Body of pancreas (tissue), 4 donors: ENCODE measurements at regions not wholly inside any gene's neighbourhood (a gene's known extent, or its start where the extent isn't known, plus 50 kb on each side); places are given as distances from the start of the nearest gene placed in this dataset.

Experiments
- ATAC-seq: fragments of 150-250 bp; one replicate; pipeline ENCODE4 v1.9.1; 2016
- DNase-seq, 4 donors: peaks; one replicate each; pipeline ENCODE4 v3.0.0-alpha.2; 2019
- H3K27ac ChIP-seq, 4 donors: fragments of 200-600 bp; sonication (generic); 1 replicate in 3 of 4; 2 replicates in 1 of 4; pipeline versions ENCODE4 v1.5.1 to v1.6.1; 2016 to 2019; ENCODE audit warnings: mild to moderate bottlenecking in 1 of 4, mixed read lengths in 1 of 4, moderate library complexity in 1 of 4
- H3K27me3 ChIP-seq, 2 donors: fragments of 200-600 bp; sonication (generic); one replicate each; pipeline ENCODE4 v1.6.0; 2016; ENCODE audit warnings: mild to moderate bottlenecking in 1 of 2
- H3K36me3 ChIP-seq, 2 donors: fragments of 200-600 bp; sonication (generic); replicated peaks in 1 of 2; 2 replicates each; pipeline ENCODE4 v1.5.1; 2016; ENCODE audit warnings: low read depth in 2 of 2; ENCODE audit not compliant: insufficient read depth in 1 of 2
- H3K4me1 ChIP-seq: fragments of 200-600 bp; sonication (generic); one replicate; pipeline ENCODE4 v1.6.0; 2016
- H3K4me3 ChIP-seq, 2 donors: fragments of 200-600 bp; sonication (generic); 1 replicate in 1 of 2; 2 replicates in 1 of 2; pipeline ENCODE4 v1.5.1; 2016 to 2019
- H3K9me3 ChIP-seq, 3 donors: fragments of 200-600 bp; sonication (generic); 1 replicate in 2 of 3; 2 replicates in 1 of 3; pipeline ENCODE4 v1.5.1; 2016
- POLR2A ChIP-seq, 3 donors: fragments of 450-650 bp; IDR thresholded peaks; one replicate each; pipeline ENCODE4 v1.6.1; 2016; ENCODE audit warnings: antibody characterized with exemption in 3 of 3, mild to moderate bottlenecking in 2 of 3
- WGBS, 2 donors: methylation state at CpG; one replicate each; pipeline ENCODE4 v1.1.5; 2017; 5-methylcytosine and 5-hydroxymethylcytosine counted together
- intact Hi-C: fragments of 100-400 bp; cut with DNase I; formaldehyde crosslinking; loops from one replicate; pipeline ENCODE4 v1.15.1; 2023
- TF ChIP-seq, protein P1 (sequence below), 7 experiments: fragments of 450-650 bp in 4 of 7; fragments of 200-600 bp in 3 of 7; sonication (generic) in 3 of 7; IDR thresholded peaks; one replicate each; pipeline ENCODE4 v1.5.1; 2016 to 2019; ENCODE audit warnings: antibody characterized with exemption in 7 of 7

DNA sequence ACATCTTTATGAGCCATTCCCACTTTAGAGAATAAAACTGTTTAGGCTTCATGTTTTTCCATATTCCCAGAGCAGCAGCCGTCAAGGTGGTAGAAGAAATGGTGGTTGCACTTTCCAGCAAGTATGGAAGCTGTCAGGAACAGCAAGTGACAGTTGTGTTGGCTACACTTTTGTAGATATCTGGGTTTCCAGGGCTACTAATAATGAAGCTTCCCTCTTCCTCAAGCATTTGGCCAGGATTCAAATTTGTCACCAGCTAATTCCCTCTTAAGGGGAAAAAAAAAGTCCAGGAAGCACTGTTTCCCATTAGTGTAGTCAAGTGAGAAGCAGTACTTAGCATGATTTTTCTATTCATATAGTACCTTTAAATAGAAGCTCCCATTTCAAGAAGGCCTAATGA lies 252.8 kb downstream of the IGSF11 start:
- TF ChIP-seq, protein P1, sequence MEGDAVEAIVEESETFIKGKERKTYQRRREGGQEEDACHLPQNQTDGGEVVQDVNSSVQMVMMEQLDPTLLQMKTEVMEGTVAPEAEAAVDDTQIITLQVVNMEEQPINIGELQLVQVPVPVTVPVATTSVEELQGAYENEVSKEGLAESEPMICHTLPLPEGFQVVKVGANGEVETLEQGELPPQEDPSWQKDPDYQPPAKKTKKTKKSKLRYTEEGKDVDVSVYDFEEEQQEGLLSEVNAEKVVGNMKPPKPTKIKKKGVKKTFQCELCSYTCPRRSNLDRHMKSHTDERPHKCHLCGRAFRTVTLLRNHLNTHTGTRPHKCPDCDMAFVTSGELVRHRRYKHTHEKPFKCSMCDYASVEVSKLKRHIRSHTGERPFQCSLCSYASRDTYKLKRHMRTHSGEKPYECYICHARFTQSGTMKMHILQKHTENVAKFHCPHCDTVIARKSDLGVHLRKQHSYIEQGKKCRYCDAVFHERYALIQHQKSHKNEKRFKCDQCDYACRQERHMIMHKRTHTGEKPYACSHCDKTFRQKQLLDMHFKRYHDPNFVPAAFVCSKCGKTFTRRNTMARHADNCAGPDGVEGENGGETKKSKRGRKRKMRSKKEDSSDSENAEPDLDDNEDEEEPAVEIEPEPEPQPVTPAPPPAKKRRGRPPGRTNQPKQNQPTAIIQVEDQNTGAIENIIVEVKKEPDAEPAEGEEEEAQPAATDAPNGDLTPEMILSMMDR (IDR thresholded peaks at IDR 0.05): no peak
- no peak for TF ChIP-seq POLR2A (IDR thresholded peaks at IDR 0.05)
- no peak for ATAC-seq
- Histone ChIP-seq H3K27me3 (no peaks in the 10 kb centered on the region), H3K27ac (no peak overlapping the region), H3K4me3 (no peak overlapping the region), H3K36me3 (no peaks in the 10 kb centered on the region), H3K4me1 (no peaks in the 10 kb centered on the region), H3K9me3 (no peaks in the 10 kb centered on the region)
- no peak for DNase-seq
- 81 to 89% methylated on average over 1 of the region's 1 CpG for WGBS, 2 donors
- intact Hi-C loops: no loop called here

DNA sequence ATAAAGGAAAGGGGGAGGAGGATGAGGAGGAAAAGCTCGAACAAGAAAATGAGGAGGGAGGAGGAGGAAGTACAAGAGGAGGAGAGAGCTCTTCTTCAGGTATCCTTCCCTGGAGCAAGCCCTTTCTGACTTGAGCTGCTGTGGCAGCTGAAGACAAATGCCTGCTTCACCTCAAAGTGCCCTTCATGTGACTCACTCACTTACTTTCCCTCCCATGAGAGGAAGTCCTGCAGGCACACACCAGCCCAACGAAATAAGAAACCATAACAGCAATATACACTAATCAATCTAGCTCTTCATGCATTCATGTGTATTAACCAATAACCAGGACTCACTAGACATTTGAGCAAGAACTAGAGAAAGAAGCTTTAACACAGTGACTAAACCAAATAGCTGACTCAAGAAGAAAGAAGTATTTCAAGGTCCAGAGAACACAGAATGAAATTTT lies 251.9 kb downstream of the IGSF11 start:
- no peaks in the 10 kb centered on the region for H3K9me3 ChIP-seq
- intact Hi-C loops: no loop called here
- 20 to 30% methylated on average over 2 of the region's 2 CpGs for WGBS, 2 donors
- DNase-seq (no peak), ATAC-seq (no peak)
- H3K4me3 ChIP-seq: no peak overlapping the region
- H3K36me3 ChIP-seq: no peaks in the 10 kb centered on the region
- no peaks in the 10 kb centered on the region for H3K27me3 ChIP-seq
- TF ChIP-seq, protein P1 (IDR thresholded peaks at IDR 0.05): no peak
- no peak for TF ChIP-seq POLR2A (IDR thresholded peaks at IDR 0.05)
- H3K4me1 ChIP-seq: no peaks in the 10 kb centered on the region
- H3K27ac ChIP-seq: no peak overlapping the region

DNA sequence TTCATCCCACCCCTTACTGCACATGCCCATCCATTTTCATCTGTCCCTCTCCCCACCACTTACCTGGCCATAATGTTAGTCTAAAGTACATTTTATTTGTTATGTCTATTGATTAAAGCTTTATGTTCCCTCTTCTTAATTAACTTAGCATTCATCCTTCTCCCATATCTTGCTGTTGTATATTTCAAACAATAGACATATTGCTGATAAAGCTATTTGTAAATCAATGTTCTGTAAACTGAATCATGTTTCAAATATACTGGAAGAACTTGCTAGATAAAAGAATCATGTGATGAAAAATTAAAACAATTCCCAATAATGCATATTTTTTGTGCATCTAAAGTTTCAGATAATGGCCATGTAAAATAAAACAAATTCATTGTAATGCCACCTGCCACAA lies 249.2 kb downstream of the IGSF11 start:
- ATAC-seq (no peak), DNase-seq (no peak)
- H3K4me1 ChIP-seq: no peaks in the 10 kb centered on the region
- no peaks in the 10 kb centered on the region for H3K36me3 ChIP-seq
- H3K27ac ChIP-seq: no peak overlapping the region
- no peak overlapping the region for H3K4me3 ChIP-seq
- H3K27me3 ChIP-seq: no peaks in the 10 kb centered on the region
- no peaks in the 10 kb centered on the region for H3K9me3 ChIP-seq
- no peak for TF ChIP-seq POLR2A (IDR thresholded peaks at IDR 0.05)
- TF ChIP-seq, protein P1 (IDR thresholded peaks at IDR 0.05): no peak
- intact Hi-C loops: no loop called here

DNA sequence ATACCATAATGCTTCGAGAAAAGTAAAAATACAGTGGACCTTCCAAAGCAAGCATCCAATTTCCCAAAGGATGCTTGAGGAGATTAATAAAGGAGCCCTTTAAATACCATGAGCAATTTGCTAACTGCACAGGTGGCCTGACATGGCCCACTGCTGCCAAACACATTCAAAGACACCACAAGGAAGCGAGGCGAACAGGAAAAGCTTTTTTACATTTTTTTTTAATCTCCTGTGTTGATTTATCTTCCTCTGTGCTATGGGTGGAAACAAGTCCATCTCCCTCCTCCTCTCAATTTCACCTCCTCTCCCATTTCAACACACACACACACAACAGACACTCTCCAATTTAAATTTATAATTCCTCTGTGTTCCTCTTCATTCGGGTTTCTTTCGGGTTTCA lies 243.4 kb downstream of the IGSF11 start:
- 65 to 78% methylated on average over 5 of the region's 5 CpGs for WGBS, 2 donors
- TF ChIP-seq, protein P1 (IDR thresholded peaks at IDR 0.05): no peak
- no peak for TF ChIP-seq POLR2A (IDR thresholded peaks at IDR 0.05)
- no peak overlapping the region for H3K4me3 ChIP-seq
- H3K4me1 ChIP-seq: no peaks in the 10 kb centered on the region
- ATAC-seq (no peak), DNase-seq (no peak)
- H3K36me3 ChIP-seq: no peaks in the 10 kb centered on the region
- no peaks in the 10 kb centered on the region for H3K27me3 ChIP-seq
- intact Hi-C loops: no loop called here
- no peaks in the 10 kb centered on the region for H3K9me3 ChIP-seq
- H3K27ac ChIP-seq: no peak overlapping the region

DNA sequence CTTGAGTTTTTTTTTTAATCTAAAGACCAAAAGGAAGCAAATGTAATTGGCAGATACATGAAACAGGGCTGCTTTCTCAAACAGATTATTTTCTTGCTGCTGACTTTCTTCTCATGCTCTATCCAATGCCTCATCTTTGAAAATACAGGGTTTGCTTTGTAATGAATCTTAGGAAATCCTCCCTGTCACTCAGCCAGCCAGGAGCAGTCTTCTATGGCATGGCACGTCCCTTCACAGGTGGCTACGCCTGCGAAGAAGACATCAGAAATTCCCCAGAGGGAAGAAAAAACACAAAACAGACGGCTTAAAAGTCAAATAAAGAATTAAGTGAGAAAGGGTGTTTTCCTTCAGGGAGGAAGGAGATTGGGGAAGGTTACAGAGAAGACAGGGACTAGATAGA lies 242.5 kb downstream of the IGSF11 start:
- ATAC-seq: no peak
- intact Hi-C loops: no loop called here
- no peaks in the 10 kb centered on the region for H3K9me3 ChIP-seq
- no peaks in the 10 kb centered on the region for H3K27me3 ChIP-seq
- TF ChIP-seq POLR2A (IDR thresholded peaks at IDR 0.05): no peak
- TF ChIP-seq, protein P1 (IDR thresholded peaks at IDR 0.05): no peak
- no peaks in the 10 kb centered on the region for H3K4me1 ChIP-seq
- WGBS, 2 donors: 42 to 58% methylated on average over 4 of the region's 4 CpGs
- no peak overlapping the region for H3K27ac ChIP-seq
- no peak for DNase-seq
- no peaks in the 10 kb centered on the region for H3K36me3 ChIP-seq
- no peak overlapping the region for H3K4me3 ChIP-seq
